IMR-90 (cell line): ENCODE measurements at regions not wholly inside any gene's neighbourhood (a gene's known extent, or its start where the extent isn't known, plus 50 kb on each side); places are given as distances from the start of the nearest gene placed in this dataset.

Experiments
- BHLHE40 ChIP-seq: fragments of 150-350 bp; IDR thresholded peaks from 2 replicates; pipeline ENCODE4 v1.6.1; 2016; ENCODE audit warnings: mild to moderate bottlenecking, low read depth, low read length
- CEBPB ChIP-seq: IDR thresholded peaks from 2 replicates; pipeline ENCODE4 v1.6.1; 2012; ENCODE audit warnings: low read depth, low read length, improper control_type of control experiment
- CHD1 ChIP-seq: IDR thresholded peaks from 2 replicates; pipeline ENCODE4 v1.6.1; 2012; ENCODE audit warnings: low read depth, low read length, improper control_type of control experiment
- CTCF ChIP-seq: conservative IDR thresholded peaks from 2 replicates; pipeline ENCODE4 v1.5.1; 2012; ENCODE audit warnings: mild to moderate bottlenecking, low read depth, low read length, improper control_type of control experiment
- ELK1 ChIP-seq: fragments of 150-350 bp; IDR thresholded peaks from 2 replicates; pipeline ENCODE4 v1.6.1; 2016; ENCODE audit warnings: low read depth, mild to moderate bottlenecking, low read length, moderate library complexity, borderline replicate concordance
- FOS ChIP-seq: fragments of 150-350 bp; IDR thresholded peaks from 2 replicates; pipeline ENCODE4 v1.6.1; 2016; ENCODE audit warnings: low read depth, low read length
- MAFK ChIP-seq: IDR thresholded peaks from 2 replicates; pipeline ENCODE4 v1.6.1; 2012; ENCODE audit warnings: low read depth, low read length, improper control_type of control experiment
- POLR2A ChIP-seq: IDR thresholded peaks from 2 replicates; pipeline ENCODE4 v1.6.1; 2012; ENCODE audit warnings: mild to moderate bottlenecking, low read depth, low read length
- RAD21 ChIP-seq: IDR thresholded peaks from 2 replicates; pipeline ENCODE4 v1.6.1; 2012; ENCODE audit warnings: low read length, improper control_type of control experiment
- RCOR1 ChIP-seq: IDR thresholded peaks from 2 replicates; pipeline ENCODE4 v1.6.1; 2012; ENCODE audit warnings: mild to moderate bottlenecking, low read length, improper control_type of control experiment; ENCODE audit not compliant: insufficient replicate concordance
- RFX5 ChIP-seq: IDR thresholded peaks from 2 replicates; pipeline ENCODE4 v1.8.0; 2012; ENCODE audit warnings: low read depth, mild to moderate bottlenecking, low read length, moderate library complexity
- SMC3 ChIP-seq: fragments of 150-350 bp; IDR thresholded peaks from 2 replicates; pipeline ENCODE4 v1.6.1; 2016; ENCODE audit warnings: low read depth, mild to moderate bottlenecking, antibody characterized with exemption, low read length, moderate library complexity
- USF2 ChIP-seq: fragments of 150-350 bp; IDR thresholded peaks from 2 replicates; pipeline ENCODE4 v1.6.1; 2017; ENCODE audit warnings: mild to moderate bottlenecking, antibody characterized with exemption, low read length, low read depth

GRCh38 chr13:57878291-57878690 is 246.7 kb downstream of the PCDH17 start:
- TF ChIP-seq SMC3 (no peak), CTCF (no peak), CEBPB (no peak), BHLHE40 (no peak), RFX5 (no peak), POLR2A (no peak), ELK1 (no peak), USF2 (no peak), MAFK (no peak), CHD1 (no peak), RAD21 (no peak), FOS (no peak), RCOR1 (no peak)
